DND-41 (cell line): ENCODE measurements at regions not wholly inside any gene's neighbourhood (a gene's known extent, or its start where the extent isn't known, plus 50 kb on each side); places are given as distances from the start of the nearest gene placed in this dataset.

Source experiments
- ATAC-seq: fragments of 200-7000 bp; cut with Tn5 transposase; 3 replicates; pipeline ENCODE4 v1.9.1; 2021; ENCODE audit warnings: low read depth; ENCODE audit not compliant: insufficient read depth
- DNase-seq: peaks from one replicate; pipeline ENCODE4 v3.0.0-alpha.2; 2020
- H2AFZ ChIP-seq: 2 replicates; pipeline ENCODE4 v1.6.0; 2012; ENCODE audit warnings: low read depth, low read length
- H3K27ac ChIP-seq: 2 replicates; pipeline ENCODE4 v1.5.1; 2012; ENCODE audit warnings: low read length, inconsistent platforms
- H3K27me3 ChIP-seq: fragments of 200-600 bp; sonication (generic); 2 replicates; pipeline ENCODE4 v1.6.0; 2012; ENCODE audit warnings: low read length, mild to moderate bottlenecking, inconsistent platforms; ENCODE audit not compliant: insufficient read depth, poor library complexity
- H3K36me3 ChIP-seq: 2 replicates; pipeline ENCODE4 v1.5.1; 2012; ENCODE audit warnings: low read length, inconsistent platforms; ENCODE audit not compliant: insufficient read depth
- H3K4me1 ChIP-seq: 2 replicates; pipeline ENCODE4 v1.5.1; 2012; ENCODE audit warnings: mild to moderate bottlenecking, low read length; ENCODE audit not compliant: insufficient read depth
- H3K4me2 ChIP-seq: 2 replicates; pipeline ENCODE4 v1.6.0; 2012; ENCODE audit warnings: mild to moderate bottlenecking, moderate library complexity, low read length, inconsistent platforms; ENCODE audit not compliant: insufficient read depth
- H3K4me3 ChIP-seq, 2 experiments: fragments of 200-600 bp in 1 of 2; shearing (Covaris generic) in 1 of 2; 2 replicates each; pipeline ENCODE4 v1.5.1; 2012 to 2016; ENCODE audit warnings: inconsistent platforms in 2 of 2, low read length in 2 of 2, mild to moderate bottlenecking in 2 of 2, low read depth in 1 of 2, moderate library complexity in 1 of 2
- H3K79me2 ChIP-seq: 2 replicates; pipeline ENCODE4 v1.6.0; 2012; ENCODE audit warnings: low read length, inconsistent platforms; ENCODE audit not compliant: insufficient read depth
- H3K9ac ChIP-seq: 2 replicates; pipeline ENCODE4 v1.6.0; 2012; ENCODE audit warnings: low read depth, mild to moderate bottlenecking, inconsistent platforms, low read length, moderate library complexity
- H3K9me3 ChIP-seq: 2 replicates; pipeline ENCODE4 v1.5.1; 2012; ENCODE audit warnings: low read length, moderate library complexity, mild to moderate bottlenecking, inconsistent platforms; ENCODE audit not compliant: insufficient read depth, severe bottlenecking
- H4K20me1 ChIP-seq: 2 replicates; pipeline ENCODE4 v1.6.0; 2012; ENCODE audit warnings: low read length; ENCODE audit not compliant: insufficient read depth
- EZH2 ChIP-seq: IDR thresholded peaks from 3 replicates; pipeline ENCODE4 v1.6.1; 2012; ENCODE audit warnings: borderline replicate concordance, low read depth, mild to moderate bottlenecking, moderate library complexity, low read length, inconsistent platforms; ENCODE audit not compliant: severe bottlenecking
- TF ChIP-seq, protein P1 (sequence below): IDR thresholded peaks from 2 replicates; pipeline ENCODE4 v1.5.1; 2012; ENCODE audit warnings: borderline replicate concordance, low read length, moderate library complexity, mild to moderate bottlenecking; ENCODE audit not compliant: poor library complexity, severe bottlenecking; ENCODE audit errors: extremely low read depth

DNA sequence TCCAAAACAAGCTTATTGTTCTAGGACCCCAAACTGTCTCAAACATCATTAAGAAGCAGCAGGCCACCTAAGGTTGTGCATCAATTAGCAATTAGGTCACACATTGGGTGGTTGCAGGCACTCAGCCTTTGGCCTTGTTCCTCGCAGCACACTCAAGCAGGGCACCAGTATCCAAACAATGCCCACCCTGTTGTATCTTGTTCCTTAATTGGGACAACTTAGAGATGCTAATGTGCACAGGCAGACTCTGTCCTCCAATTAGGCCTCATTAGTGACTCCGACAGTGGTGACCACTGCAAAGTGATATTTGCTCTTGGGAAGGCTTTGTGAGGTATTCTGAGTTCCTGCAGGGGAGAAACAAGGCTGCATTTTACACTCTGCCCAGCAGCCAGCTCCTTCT, 515.1 kb upstream of the PTBP2 start:
- DNase-seq, result no peak
- H3K4me1 ChIP-seq, result no peaks in the 10 kb centered on the region
- H3K27me3 ChIP-seq, result no peaks in the 10 kb centered on the region
- H3K9ac ChIP-seq, result no peak overlapping the region
- H2AFZ ChIP-seq, result no peak overlapping the region
- no peak for ATAC-seq
- H3K79me2 ChIP-seq, result no peaks in the 10 kb centered on the region
- no peaks in the 10 kb centered on the region for H3K9me3 ChIP-seq
- H3K4me3 ChIP-seq, result no peak overlapping the region
- H3K4me2 ChIP-seq, result no peak overlapping the region
- TF ChIP-seq EZH2, result no peak
- TF ChIP-seq, protein P1, sequence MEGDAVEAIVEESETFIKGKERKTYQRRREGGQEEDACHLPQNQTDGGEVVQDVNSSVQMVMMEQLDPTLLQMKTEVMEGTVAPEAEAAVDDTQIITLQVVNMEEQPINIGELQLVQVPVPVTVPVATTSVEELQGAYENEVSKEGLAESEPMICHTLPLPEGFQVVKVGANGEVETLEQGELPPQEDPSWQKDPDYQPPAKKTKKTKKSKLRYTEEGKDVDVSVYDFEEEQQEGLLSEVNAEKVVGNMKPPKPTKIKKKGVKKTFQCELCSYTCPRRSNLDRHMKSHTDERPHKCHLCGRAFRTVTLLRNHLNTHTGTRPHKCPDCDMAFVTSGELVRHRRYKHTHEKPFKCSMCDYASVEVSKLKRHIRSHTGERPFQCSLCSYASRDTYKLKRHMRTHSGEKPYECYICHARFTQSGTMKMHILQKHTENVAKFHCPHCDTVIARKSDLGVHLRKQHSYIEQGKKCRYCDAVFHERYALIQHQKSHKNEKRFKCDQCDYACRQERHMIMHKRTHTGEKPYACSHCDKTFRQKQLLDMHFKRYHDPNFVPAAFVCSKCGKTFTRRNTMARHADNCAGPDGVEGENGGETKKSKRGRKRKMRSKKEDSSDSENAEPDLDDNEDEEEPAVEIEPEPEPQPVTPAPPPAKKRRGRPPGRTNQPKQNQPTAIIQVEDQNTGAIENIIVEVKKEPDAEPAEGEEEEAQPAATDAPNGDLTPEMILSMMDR, result no peak
- no peak overlapping the region for H3K27ac ChIP-seq
- no peaks in the 10 kb centered on the region for H4K20me1 ChIP-seq
- H3K36me3 ChIP-seq, result no peaks in the 10 kb centered on the region

DNA sequence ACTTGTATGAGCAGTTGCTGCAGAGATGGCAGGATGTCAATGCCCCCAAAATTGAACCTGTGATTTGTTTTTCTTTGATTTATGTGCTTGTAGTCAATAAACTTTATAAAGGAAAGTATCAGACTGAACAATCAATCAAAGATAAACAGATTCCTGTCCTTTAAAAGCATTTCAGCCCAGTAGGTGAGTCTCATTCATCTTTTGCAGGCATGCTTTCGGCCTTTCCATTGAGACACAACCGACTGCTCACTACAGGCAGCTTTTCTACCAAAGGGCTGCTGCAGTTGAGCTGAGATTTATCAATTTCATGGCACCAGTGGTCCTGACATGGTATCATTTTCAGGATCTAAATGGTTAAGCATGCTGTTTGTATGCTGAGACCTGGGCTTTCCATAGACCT, 513.6 kb upstream of the PTBP2 start:
- H3K4me3 ChIP-seq, result no peak overlapping the region
- H3K79me2 ChIP-seq, result no peaks in the 10 kb centered on the region
- no peaks in the 10 kb centered on the region for H3K4me1 ChIP-seq
- TF ChIP-seq, protein P1, result no peak
- no peak for TF ChIP-seq EZH2
- no peak overlapping the region for H3K4me2 ChIP-seq
- ATAC-seq, result no peak
- H3K36me3 ChIP-seq, result no peaks in the 10 kb centered on the region
- no peaks in the 10 kb centered on the region for H3K9me3 ChIP-seq
- no peaks in the 10 kb centered on the region for H3K27me3 ChIP-seq
- DNase-seq, result no peak
- no peak overlapping the region for H3K27ac ChIP-seq
- H3K9ac ChIP-seq, result no peak overlapping the region
- H2AFZ ChIP-seq, result no peak overlapping the region
- H4K20me1 ChIP-seq, result no peaks in the 10 kb centered on the region

GRCh38 chr1:96208428-96208827, 513.2 kb upstream of the PTBP2 start:
- Histone ChIP-seq H3K9me3 (no peaks in the 10 kb centered on the region), H4K20me1 (no peaks in the 10 kb centered on the region), H3K4me3 (no peak overlapping the region), H3K4me2 (no peak overlapping the region), H3K27ac (no peak overlapping the region), H3K27me3 (no peaks in the 10 kb centered on the region), H3K9ac (no peak overlapping the region), H3K4me1 (no peaks in the 10 kb centered on the region), H3K36me3 (no peaks in the 10 kb centered on the region), H3K79me2 (no peaks in the 10 kb centered on the region), H2AFZ (no peak overlapping the region)
- no peak for TF ChIP-seq EZH2
- TF ChIP-seq, protein P1, result no peak
- ATAC-seq, result no peak
- no peak for DNase-seq

DNA sequence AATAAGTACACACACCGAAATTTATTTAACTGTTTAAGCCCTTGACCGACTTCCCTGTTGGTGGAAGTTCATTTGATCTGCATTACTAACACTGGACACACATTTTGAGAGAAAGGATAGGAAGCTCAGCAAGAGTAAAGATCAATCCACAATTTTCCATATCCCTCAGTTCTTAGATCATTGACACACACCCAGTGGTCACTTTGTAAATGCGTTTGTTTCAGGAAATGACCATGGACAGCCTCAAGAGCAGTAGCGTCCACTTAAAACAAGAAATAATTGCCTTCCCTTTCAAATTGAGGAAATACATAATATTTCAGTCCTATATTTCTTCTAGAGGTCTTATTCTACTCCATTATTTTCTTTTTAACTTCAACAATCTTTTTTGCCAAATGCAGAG, 511.5 kb upstream of the PTBP2 start:
- DNase-seq, result no peak
- no peak for ATAC-seq
- TF ChIP-seq, protein P1, result no peak
- TF ChIP-seq EZH2, result no peak

More for the DNA sequence above, 511.5 kb upstream of the PTBP2 start:
- Histone ChIP-seq H3K27me3 (no peaks in the 10 kb centered on the region), H3K36me3 (no peaks in the 10 kb centered on the region), H3K4me2 (no peak overlapping the region), H3K9ac (no peak overlapping the region), H3K27ac (no peak overlapping the region), H3K4me3 (no peak overlapping the region), H3K9me3 (no peaks in the 10 kb centered on the region), H2AFZ (no peak overlapping the region), H3K79me2 (no peaks in the 10 kb centered on the region), H3K4me1 (no peaks in the 10 kb centered on the region), H4K20me1 (no peaks in the 10 kb centered on the region)
